ENCODE measurements at regions not wholly inside any gene's neighbourhood (a gene's known extent, or its start where the extent isn't known, plus 50 kb on each side); places are given as distances from the start of the nearest gene placed in this dataset.

DNA sequence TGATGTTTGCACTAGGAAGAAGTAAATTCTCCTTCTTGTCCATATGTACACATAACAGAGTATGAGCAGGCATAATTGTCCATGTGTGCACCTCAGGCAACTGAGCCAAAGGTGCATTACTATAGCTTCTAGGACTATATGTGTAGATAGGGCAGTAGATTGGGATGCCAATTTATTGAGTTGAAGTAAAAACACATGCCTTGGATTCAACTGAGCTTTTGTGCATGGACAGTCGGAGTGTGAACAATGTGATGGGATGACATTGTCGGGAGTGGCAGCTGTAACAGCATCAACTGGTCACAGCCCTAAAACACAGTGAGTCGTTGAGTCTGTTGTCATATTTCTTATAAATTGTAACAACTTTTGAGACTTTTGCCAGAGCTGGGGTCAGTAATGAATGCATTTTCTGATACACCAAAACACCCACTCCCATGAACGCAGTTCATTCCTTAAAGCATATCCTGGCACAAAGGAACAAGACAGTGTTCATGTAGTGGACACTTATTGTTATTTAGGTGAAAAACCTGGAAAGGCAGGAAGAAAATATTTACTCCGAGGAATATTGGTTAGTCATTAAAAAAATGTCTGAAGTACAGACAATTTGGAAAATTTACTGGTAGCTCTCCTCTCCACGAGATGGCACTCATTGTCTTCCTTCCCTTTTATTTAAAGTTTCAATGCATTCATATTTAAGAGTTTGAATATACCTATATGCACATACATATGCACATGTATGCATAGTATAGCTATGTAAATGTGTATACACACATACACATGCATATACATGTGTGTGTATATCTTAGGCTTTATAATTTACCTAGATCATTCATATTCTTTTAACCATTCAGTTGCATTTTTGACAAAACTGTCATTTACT is 302.0 kb upstream of the STXBP5 start:
- TF ChIP-seq EZH2 (IDR thresholded peaks at IDR 0.05; ENCODE audit: low read length, unreplicated experiment) (no peak), CTCF (conservative IDR thresholded peaks at IDR 0.05; ENCODE audit: low read depth, low read length) (peak; percentile 77)
- POLR2A ChIA-PET (ENCODE audit: unreplicated experiment), result no interaction called here
- H3K9me2 ChIP-seq (replicated peaks; ENCODE audit: low read length), result no peaks in the 10 kb centered on the region
- no peak overlapping the region for H2AFZ ChIP-seq (ENCODE audit: low read length)
- no peaks in the 10 kb centered on the region for H3K9me3 ChIP-seq (ENCODE audit: low read length)
- no peak overlapping the region for H3K4me2 ChIP-seq (ENCODE audit: low read length)
- no peak overlapping the region for H3K4me3 ChIP-seq (ENCODE audit: low read length)
- CTCF ChIA-PET, result interaction anchor here (0.6 to 1.1 kb wide), 2 partner anchors 273 to 496 kb away, joined by 3 to 4 read pairs; no protein-coding TSS in a partner anchor
- no peaks in the 10 kb centered on the region for H3K36me3 ChIP-seq (ENCODE audit: low read depth, low read length)
- H3K79me2 ChIP-seq (ENCODE audit: low read length), result no peaks in the 10 kb centered on the region
- H3K4me1 ChIP-seq (ENCODE audit: insufficient read depth, low read length), result peaks cover 22% of the 10 kb centered on the region
- no peaks in the 10 kb centered on the region for H3K27me3 ChIP-seq (ENCODE audit: low read length)
- intact Hi-C loops (cut with micrococcal nuclease), result loop anchor here (1.0 to 2.0 kb wide), 3 partner anchors 320 to 481 kb away; no protein-coding TSS in a partner anchor
- H3K27ac ChIP-seq (ENCODE audit: low read length), result no peak overlapping the region
- no peak; the same call in 1 of the 2 replicates for ATAC-seq
- DNase-seq, result peak; percentile 62
- no peaks in the 10 kb centered on the region for H3F3A ChIP-seq (ENCODE audit: low read length, unreplicated experiment)
- no peaks in the 10 kb centered on the region for H4K20me1 ChIP-seq (ENCODE audit: low read length)
- BruUV-seq (replicated peaks), result no TSS peak
- H3K9ac ChIP-seq (ENCODE audit: low read length), result no peak overlapping the region

DNA sequence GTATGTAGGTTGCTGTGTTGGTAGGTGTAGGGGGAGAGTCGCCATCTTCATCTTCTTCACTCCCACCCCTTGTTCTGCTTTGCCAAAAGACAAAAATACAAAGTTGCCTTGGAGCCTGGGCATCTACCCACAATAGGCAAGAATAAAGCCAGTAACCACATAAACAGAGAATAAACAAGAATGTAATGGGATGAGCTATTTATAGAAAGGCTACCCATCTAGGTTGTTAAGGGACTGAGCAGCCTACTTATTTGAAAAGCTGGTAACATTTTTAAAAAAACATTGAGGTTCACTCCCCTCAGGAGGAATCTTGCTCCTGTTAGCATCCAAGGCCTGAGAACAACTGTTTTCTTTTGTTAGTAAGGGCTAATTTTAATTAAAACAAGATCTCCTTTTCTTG is 301.4 kb upstream of the STXBP5 start:
- no peak for DNase-seq
- Histone ChIP-seq H3K27ac (ENCODE audit: low read length) (no peak overlapping the region), H3K9me3 (ENCODE audit: low read length) (no peaks in the 10 kb centered on the region), H3K79me2 (ENCODE audit: low read length) (no peaks in the 10 kb centered on the region), H3K36me3 (ENCODE audit: low read depth, low read length) (no peaks in the 10 kb centered on the region), H3K9ac (ENCODE audit: low read length) (no peak overlapping the region), H3K4me1 (ENCODE audit: insufficient read depth, low read length) (peaks cover 22% of the 10 kb centered on the region), H3K4me2 (ENCODE audit: low read length) (no peak overlapping the region), H3K4me3 (ENCODE audit: low read length) (no peak overlapping the region), H2AFZ (ENCODE audit: low read length) (no peak overlapping the region), H4K20me1 (ENCODE audit: low read length) (no peaks in the 10 kb centered on the region), H3K27me3 (ENCODE audit: low read length) (no peaks in the 10 kb centered on the region), H3K9me2 (replicated peaks; ENCODE audit: low read length) (no peaks in the 10 kb centered on the region), H3F3A (ENCODE audit: low read length, unreplicated experiment) (no peaks in the 10 kb centered on the region)
- no peak; the same call in 1 of the 2 replicates for ATAC-seq
- TF ChIP-seq EZH2 (IDR thresholded peaks at IDR 0.05; ENCODE audit: low read length, unreplicated experiment) (no peak), EZH2phosphoT487 (IDR thresholded peaks at IDR 0.05; ENCODE audit: borderline replicate concordance, low read length) (no peak), CTCF (conservative IDR thresholded peaks at IDR 0.05; ENCODE audit: low read depth, low read length) (no peak)
- ChIA-PET POLR2A (ENCODE audit: unreplicated experiment) (no interaction called here), CTCF (interaction anchor here (0.6 to 1.1 kb wide), 3 partner anchors 86 to 294 kb away, joined by 3 to 7 read pairs (median 5); no protein-coding TSS in a partner anchor)
- BruUV-seq (replicated peaks), result no TSS peak
- intact Hi-C loops (cut with micrococcal nuclease), result loop anchor here (1.0 to 2.0 kb wide), 3 partner anchors 319 to 480 kb away; no protein-coding TSS in a partner anchor

DNA sequence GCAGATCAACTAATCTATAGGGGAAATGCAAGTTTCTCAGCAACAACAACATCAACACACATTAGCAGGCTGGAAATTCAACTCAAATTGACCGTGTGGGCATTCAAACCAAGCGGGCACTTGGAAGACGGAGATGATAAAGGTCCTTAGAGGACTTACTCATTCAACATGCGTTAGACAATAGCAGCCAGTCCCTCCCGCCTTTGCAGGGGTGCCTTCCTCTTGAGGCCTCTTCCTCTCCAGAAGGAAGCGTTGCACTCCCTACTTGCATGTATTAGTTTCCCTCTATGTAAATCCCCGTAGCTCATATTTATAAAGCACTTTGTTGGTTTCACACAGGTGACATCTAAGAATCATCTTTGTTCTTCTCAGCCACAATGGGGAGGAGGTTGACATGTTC is 300.8 kb upstream of the STXBP5 start:
- H3K9ac ChIP-seq (ENCODE audit: low read length), result no peak overlapping the region
- no peaks in the 10 kb centered on the region for H3K36me3 ChIP-seq (ENCODE audit: low read depth, low read length)
- POLR2A ChIA-PET (ENCODE audit: unreplicated experiment), result no interaction called here
- intact Hi-C loops (cut with micrococcal nuclease), result loop anchor here (2.0 kb wide), 1 partner anchor 479 kb away; no protein-coding TSS in a partner anchor
- H3K27me3 ChIP-seq (ENCODE audit: low read length), result no peaks in the 10 kb centered on the region
- H3K9me3 ChIP-seq (ENCODE audit: low read length), result no peaks in the 10 kb centered on the region
- BruUV-seq (replicated peaks), result no TSS peak
- DNase-seq, result no peak
- no peaks in the 10 kb centered on the region for H3K79me2 ChIP-seq (ENCODE audit: low read length)
- no peak overlapping the region for H3K4me3 ChIP-seq (ENCODE audit: low read length)
- no peak for ATAC-seq
- H3F3A ChIP-seq (ENCODE audit: low read length, unreplicated experiment), result no peaks in the 10 kb centered on the region
- H3K9me2 ChIP-seq (replicated peaks; ENCODE audit: low read length), result no peaks in the 10 kb centered on the region
- no peak overlapping the region for H2AFZ ChIP-seq (ENCODE audit: low read length)
- no peak overlapping the region for H3K27ac ChIP-seq (ENCODE audit: low read length)
- TF ChIP-seq EZH2 (IDR thresholded peaks at IDR 0.05; ENCODE audit: low read length, unreplicated experiment) (no peak), CTCF (conservative IDR thresholded peaks at IDR 0.05; ENCODE audit: low read depth, low read length) (no peak), EZH2phosphoT487 (IDR thresholded peaks at IDR 0.05; ENCODE audit: borderline replicate concordance, low read length) (no peak)
- H3K4me2 ChIP-seq (ENCODE audit: low read length), result no peak overlapping the region
- H4K20me1 ChIP-seq (ENCODE audit: low read length), result no peaks in the 10 kb centered on the region
- CTCF ChIA-PET, result interaction anchor here (0.6 to 1.1 kb wide), 3 partner anchors 86 to 293 kb away, joined by 3 to 7 read pairs (median 5); no protein-coding TSS in a partner anchor
- peaks cover 22% of the 10 kb centered on the region for H3K4me1 ChIP-seq (ENCODE audit: insufficient read depth, low read length)

All from PC-3 (cell line).